SH-SY5Y (cell line): ENCODE measurements at regions not wholly inside any gene's neighbourhood (a gene's known extent, or its start where the extent isn't known, plus 50 kb on each side); places are given as distances from the start of the nearest gene placed in this dataset.

Experiments
- GATA2 ChIP-seq: IDR thresholded peaks from 2 replicates; pipeline ENCODE4 v1.6.1; 2011; ENCODE audit warnings: mild to moderate bottlenecking, low read depth, low read length
- GATA3 ChIP-seq: IDR thresholded peaks from 2 replicates; pipeline ENCODE4 v1.6.1; 2011; ENCODE audit warnings: low read depth, mild to moderate bottlenecking, low read length, moderate library complexity

DNA sequence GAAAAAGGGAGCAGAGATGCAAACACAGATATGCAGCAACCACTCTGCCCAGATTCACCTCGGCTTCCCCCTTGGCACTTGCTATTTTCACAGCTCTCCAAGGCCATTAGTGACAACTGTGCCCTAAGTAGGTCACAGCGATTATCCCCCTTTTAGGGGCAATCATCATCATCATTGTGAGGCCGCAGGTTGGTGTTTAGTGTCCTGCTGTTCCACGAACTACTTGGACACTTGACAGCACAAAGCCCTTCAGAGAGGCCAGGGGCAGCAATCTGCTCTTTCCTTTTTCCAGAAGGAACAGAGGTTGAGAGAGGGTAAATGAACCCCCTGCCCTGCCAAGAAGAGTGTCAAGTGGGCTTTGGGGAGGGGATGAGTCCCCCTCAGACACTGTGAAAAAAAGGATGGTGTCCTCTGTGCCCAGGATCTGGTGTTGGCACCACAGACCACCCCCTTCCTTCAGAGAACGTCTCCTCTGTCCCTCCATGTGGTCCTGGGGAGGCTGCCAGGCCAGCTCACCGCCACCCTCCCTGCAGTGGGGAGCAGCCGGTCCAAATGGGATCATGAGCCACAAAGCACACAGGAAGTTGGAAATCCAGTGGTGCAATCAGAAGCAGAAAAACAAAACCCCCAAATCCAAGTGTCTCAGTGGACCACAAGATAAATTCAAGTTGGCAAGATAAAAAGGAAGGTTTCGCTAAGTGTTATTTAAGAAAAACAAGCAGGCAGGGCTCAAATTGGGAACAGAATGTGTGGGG lies 78.4 kb upstream of the MED9 start:
- peak; percentile 35; the same call in 1 of the 2 replicates for TF ChIP-seq GATA2
- no peak for TF ChIP-seq GATA3

GRCh38 chr17:17398943-17399926 lies 77.6 kb upstream of the MED9 start:
- TF ChIP-seq GATA2 = no peak
- no peak for TF ChIP-seq GATA3

- no peak for TF ChIP-seq GATA3
These were observed 76.7 kb upstream of the MED9 start for GRCh38 chr17:17400070-17400469.

DNA sequence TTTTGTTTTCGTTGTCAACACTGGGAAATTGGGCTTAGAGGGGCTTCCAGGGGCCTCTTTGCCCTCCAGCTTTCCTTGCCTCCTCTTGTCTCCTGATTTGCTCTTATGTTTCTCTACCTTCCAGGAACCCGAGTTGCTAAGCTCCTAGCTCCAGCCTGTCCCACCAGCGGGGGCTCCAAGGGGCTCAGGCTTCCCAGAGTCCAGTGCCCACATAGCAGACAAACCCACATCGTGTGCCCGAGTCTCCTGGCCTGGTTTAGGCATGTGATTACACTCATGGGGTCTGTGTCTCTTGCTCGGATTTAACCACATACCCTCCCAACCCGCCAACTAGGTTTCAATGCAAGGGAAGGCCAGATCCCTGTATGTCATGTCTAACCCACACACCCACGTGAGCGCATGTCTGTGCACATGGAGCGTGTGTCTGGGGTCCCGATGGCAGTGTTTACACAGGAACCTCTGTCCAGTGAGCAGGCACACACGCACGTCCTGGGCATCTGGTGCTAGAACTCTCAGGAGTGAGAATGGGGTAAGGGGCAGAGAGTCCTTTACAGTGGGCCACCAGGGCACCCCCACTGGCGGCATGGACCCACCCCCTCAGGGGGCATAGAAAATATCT lies 76.1 kb upstream of the MED9 start:
- no peak for TF ChIP-seq GATA3
- no peak for TF ChIP-seq GATA2

DNA sequence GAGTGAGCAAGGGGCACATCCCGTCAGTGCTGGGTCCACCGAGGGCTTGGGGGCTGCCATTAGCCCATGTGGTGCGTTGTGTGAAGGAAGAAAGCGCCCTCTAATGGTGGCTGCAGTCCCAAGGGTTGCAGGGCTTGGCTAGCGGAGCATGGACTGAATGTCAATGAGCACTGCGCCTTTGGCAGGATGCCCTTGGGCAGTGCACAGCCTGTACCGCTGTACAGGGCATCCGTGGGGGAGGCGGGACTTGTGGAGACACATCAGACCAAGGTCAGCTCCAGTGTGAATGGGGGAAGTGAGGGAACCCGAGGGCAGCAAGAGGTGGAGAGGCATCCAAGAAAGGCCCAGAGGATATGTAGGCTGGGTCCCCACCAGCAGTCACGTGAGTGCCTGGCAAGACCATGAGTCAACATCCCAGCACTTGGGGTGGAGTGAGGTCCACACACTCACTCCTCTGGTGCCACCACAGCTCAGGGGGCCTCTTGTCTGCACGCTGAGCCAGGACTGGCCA lies 75.5 kb upstream of the MED9 start:
- TF ChIP-seq GATA2 = no peak
- no peak for TF ChIP-seq GATA3

- TF ChIP-seq GATA3 (no peak), GATA2 (no peak)
These were observed 74.2 kb upstream of the MED9 start for GRCh38 chr17:17402558-17402957.

DNA sequence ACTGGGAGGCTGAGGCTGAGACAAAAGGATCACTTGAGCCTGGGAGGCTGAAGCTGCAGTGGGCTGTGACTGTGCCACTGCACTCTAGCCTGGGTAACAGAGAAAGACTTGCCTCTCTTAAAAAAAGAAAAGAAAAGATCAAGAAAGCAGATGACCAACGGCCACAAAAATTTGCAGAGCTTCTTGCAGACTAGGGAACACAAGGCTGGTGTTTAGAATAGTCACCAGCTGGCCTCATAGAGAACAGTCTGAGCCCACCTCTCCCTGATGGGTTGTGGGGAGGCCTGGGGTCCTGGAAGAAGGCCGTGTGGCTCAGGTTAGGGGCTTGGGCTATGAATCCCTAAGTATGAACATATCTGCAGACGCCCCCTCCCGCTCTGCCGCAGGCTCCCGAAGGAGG lies 73.7 kb upstream of the MED9 start:
- no peak for TF ChIP-seq GATA3
- no peak for TF ChIP-seq GATA2

GRCh38 chr17:17403899-17404576 lies 72.8 kb upstream of the MED9 start:
- TF ChIP-seq GATA3 (no peak), GATA2 (no peak)

- TF ChIP-seq GATA3 = no peak
- TF ChIP-seq GATA2 = no peak
These were observed 71.1 kb upstream of the MED9 start for GRCh38 chr17:17405673-17406072.

DNA sequence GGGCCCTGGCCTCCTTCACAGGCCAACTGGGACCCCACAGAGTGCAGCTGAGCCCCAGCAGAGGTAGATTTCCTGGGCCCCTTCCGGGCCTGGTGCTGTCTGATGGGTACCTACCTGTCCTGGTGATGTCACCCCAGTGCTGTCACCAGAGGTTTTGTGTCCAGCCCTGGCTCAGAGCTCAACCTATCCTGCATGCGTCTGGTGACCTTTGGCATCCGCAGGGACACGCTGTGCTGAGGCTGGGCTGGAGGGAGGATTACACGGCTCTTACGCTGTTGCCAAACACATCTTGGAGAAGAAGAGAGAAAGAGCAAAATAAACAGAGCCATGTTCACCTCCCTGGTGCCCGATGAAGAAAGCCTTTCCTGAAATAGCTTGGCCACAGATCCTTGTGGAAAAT lies 70.6 kb upstream of the MED9 start:
- TF ChIP-seq GATA3 (no peak), GATA2 (no peak)

- TF ChIP-seq GATA3 (no peak), GATA2 (no peak)
These were observed 68.5 kb upstream of the MED9 start for GRCh38 chr17:17408236-17408794.

- no peak for TF ChIP-seq GATA3
- TF ChIP-seq GATA2 = no peak
These were observed 66.4 kb upstream of the MED9 start for GRCh38 chr17:17410357-17410756.

GRCh38 chr17:17411692-17412091 lies 65.1 kb upstream of the MED9 start:
- no peak for TF ChIP-seq GATA3
- TF ChIP-seq GATA2 = no peak
